ENCODE measurements at regions not wholly inside any gene's neighbourhood (a gene's known extent, or its start where the extent isn't known, plus 50 kb on each side); places are given as distances from the start of the nearest gene placed in this dataset.

GRCh38 chr5:74431290-74431669 is 209.2 kb downstream of the ENC1 start:
- TF ChIP-seq CTCF (IDR thresholded peaks at IDR 0.05; ENCODE audit: poor library complexity, severe bottlenecking) (no peak), EZH2 (IDR thresholded peaks at IDR 0.05; ENCODE audit: borderline replicate concordance, insufficient read depth, low read length, poor library complexity, severe bottlenecking) (no peak)
